MM.1S (cell line): ENCODE measurements at regions not wholly inside any gene's neighbourhood (a gene's known extent, or its start where the extent isn't known, plus 50 kb on each side); places are given as distances from the start of the nearest gene placed in this dataset.

ENCODE experiments used
- DNase-seq: peaks from one replicate; pipeline ENCODE4 v3.0.0-alpha.2; 2015
- H2AFZ ChIP-seq: fragments of 300-600 bp; sonication (generic); 2 replicates; pipeline ENCODE4 v1.6.0; 2016; ENCODE audit warnings: antibody characterized with exemption, low read length
- H3F3A ChIP-seq: fragments of 300-600 bp; sonication (generic); 2 replicates; pipeline ENCODE4 v1.6.1; 2016; ENCODE audit warnings: mild to moderate bottlenecking, antibody characterized with exemption, low read length, moderate library complexity, mixed read lengths; ENCODE audit not compliant: insufficient read depth
- H3K27ac ChIP-seq: fragments of 300-600 bp; sonication (generic); 2 replicates; pipeline ENCODE4 v1.5.1; 2016; ENCODE audit warnings: mild to moderate bottlenecking, low read length
- H3K27me3 ChIP-seq: fragments of 300-600 bp; sonication (generic); replicated peaks from 2 replicates; pipeline ENCODE4 v1.6.0; 2016; ENCODE audit warnings: low read length; ENCODE audit not compliant: insufficient read depth
- H3K36me3 ChIP-seq: fragments of 300-600 bp; sonication (generic); replicated peaks from 2 replicates; pipeline ENCODE4 v1.6.1; 2016; ENCODE audit warnings: mild to moderate bottlenecking, low read length, mixed read lengths; ENCODE audit not compliant: insufficient read depth
- H3K4me1 ChIP-seq: fragments of 300-600 bp; sonication (generic); 2 replicates; pipeline ENCODE4 v1.6.1; 2016; ENCODE audit warnings: low read length, mixed read lengths
- H3K4me2 ChIP-seq: fragments of 300-600 bp; sonication (generic); 2 replicates; pipeline ENCODE4 v1.6.0; 2016; ENCODE audit warnings: low read depth, low read length
- H3K4me3 ChIP-seq: fragments of 300-600 bp; sonication (generic); 2 replicates; pipeline ENCODE4 v1.5.1; 2016; ENCODE audit warnings: low read length, mixed read lengths
- H3K79me2 ChIP-seq: fragments of 300-600 bp; sonication (generic); 2 replicates; pipeline ENCODE4 v1.6.1; 2016; ENCODE audit warnings: mixed run types, low read length, mixed read lengths
- H3K9ac ChIP-seq: fragments of 300-600 bp; sonication (generic); 2 replicates; pipeline ENCODE4 v1.6.1; 2016; ENCODE audit warnings: low read length, mixed read lengths
- H3K9me2 ChIP-seq: fragments of 300-600 bp; sonication (generic); replicated peaks from 2 replicates; pipeline ENCODE4 v1.6.1; 2016; ENCODE audit warnings: mild to moderate bottlenecking, low read length, mixed read lengths; ENCODE audit not compliant: insufficient read depth
- H3K9me3 ChIP-seq: fragments of 300-600 bp; sonication (generic); replicated peaks from 2 replicates; pipeline ENCODE4 v1.6.1; 2016; ENCODE audit warnings: mild to moderate bottlenecking, low read length, mixed read lengths; ENCODE audit not compliant: insufficient read depth
- H4K20me1 ChIP-seq: fragments of 300-600 bp; sonication (generic); 2 replicates; pipeline ENCODE4 v1.6.1; 2016; ENCODE audit warnings: mild to moderate bottlenecking, low read length, moderate library complexity, mixed read lengths; ENCODE audit not compliant: insufficient read depth
- EZH2 ChIP-seq: fragments of 300-600 bp; sonication (generic); optimal IDR thresholded peaks from 2 replicates; pipeline ENCODE3; 2017; ENCODE audit warnings: low read depth, mild to moderate bottlenecking, antibody characterized with exemption, low read length, mixed read lengths
- EZH2phosphoT487 ChIP-seq: fragments of 300-600 bp; sonication (generic); IDR thresholded peaks from 2 replicates; pipeline ENCODE4 v1.6.1; 2018; ENCODE audit warnings: antibody characterized with exemption, low read length
- TF ChIP-seq, protein P1 (sequence below): fragments of 300-600 bp; sonication (generic); IDR thresholded peaks from 2 replicates; pipeline ENCODE4 v1.5.1; 2016; ENCODE audit warnings: antibody characterized with exemption, low read length, mixed read lengths

DNA sequence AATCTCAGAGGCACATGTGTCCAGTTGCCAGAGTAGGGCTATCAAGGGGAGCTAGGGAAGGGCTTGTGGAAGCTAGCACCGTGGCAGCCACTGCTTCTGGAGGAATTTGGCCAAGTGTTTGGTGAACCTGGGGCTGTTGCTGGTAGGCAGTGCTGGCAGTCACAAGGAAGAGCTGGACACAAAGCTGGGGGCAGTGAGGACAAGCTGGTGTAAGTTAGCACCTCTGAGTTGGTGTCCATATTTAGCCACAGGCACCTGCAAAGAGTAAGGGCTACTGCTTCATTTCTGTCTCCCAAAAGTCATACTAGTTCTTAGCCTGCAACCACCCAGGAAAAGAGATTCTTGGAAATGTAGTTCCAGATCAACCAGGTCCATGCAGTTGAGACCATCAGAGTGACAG lies 359.4 kb downstream of the CSNK1G3 start:
- H2AFZ ChIP-seq = no peak overlapping the region
- H3K36me3 ChIP-seq = no peaks in the 10 kb centered on the region
- H3K27me3 ChIP-seq = no peaks in the 10 kb centered on the region
- no peaks in the 10 kb centered on the region for H3K9me2 ChIP-seq
- H3K9me3 ChIP-seq = no peaks in the 10 kb centered on the region
- no peak overlapping the region for H3K27ac ChIP-seq
- H3K9ac ChIP-seq = no peak overlapping the region
- no peaks in the 10 kb centered on the region for H3K79me2 ChIP-seq
- no peak for DNase-seq
- H4K20me1 ChIP-seq = no peaks in the 10 kb centered on the region
- H3K4me2 ChIP-seq = no peak overlapping the region
- TF ChIP-seq EZH2 (no peak), EZH2phosphoT487 (no peak)
- TF ChIP-seq, protein P1, sequence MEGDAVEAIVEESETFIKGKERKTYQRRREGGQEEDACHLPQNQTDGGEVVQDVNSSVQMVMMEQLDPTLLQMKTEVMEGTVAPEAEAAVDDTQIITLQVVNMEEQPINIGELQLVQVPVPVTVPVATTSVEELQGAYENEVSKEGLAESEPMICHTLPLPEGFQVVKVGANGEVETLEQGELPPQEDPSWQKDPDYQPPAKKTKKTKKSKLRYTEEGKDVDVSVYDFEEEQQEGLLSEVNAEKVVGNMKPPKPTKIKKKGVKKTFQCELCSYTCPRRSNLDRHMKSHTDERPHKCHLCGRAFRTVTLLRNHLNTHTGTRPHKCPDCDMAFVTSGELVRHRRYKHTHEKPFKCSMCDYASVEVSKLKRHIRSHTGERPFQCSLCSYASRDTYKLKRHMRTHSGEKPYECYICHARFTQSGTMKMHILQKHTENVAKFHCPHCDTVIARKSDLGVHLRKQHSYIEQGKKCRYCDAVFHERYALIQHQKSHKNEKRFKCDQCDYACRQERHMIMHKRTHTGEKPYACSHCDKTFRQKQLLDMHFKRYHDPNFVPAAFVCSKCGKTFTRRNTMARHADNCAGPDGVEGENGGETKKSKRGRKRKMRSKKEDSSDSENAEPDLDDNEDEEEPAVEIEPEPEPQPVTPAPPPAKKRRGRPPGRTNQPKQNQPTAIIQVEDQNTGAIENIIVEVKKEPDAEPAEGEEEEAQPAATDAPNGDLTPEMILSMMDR = no peak
- no peaks in the 10 kb centered on the region for H3F3A ChIP-seq
- H3K4me3 ChIP-seq = no peak overlapping the region
- no peaks in the 10 kb centered on the region for H3K4me1 ChIP-seq

DNA sequence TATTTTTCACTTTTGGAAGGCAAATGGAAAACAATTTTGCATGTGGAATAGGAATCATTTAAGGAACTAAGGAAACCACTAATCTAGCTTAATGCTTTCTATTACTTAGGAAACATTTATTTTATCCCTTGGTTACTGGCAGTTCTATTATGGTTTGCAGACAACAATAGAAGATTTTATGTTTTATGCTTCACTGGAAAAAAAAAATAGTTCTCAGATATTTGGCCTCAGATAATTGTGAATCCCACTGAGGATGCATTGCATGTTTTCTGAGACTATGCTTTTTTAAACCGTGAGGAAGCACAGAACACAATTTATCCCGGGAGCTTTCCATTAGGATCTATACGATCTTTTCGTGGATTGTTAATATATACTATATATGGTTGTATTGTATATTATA lies 356.9 kb downstream of the CSNK1G3 start:
- Histone ChIP-seq H3K27ac (no peak overlapping the region), H3K27me3 (no peaks in the 10 kb centered on the region), H3F3A (no peaks in the 10 kb centered on the region), H3K4me3 (no peak overlapping the region), H3K9me3 (no peaks in the 10 kb centered on the region), H3K9me2 (no peaks in the 10 kb centered on the region), H3K79me2 (no peaks in the 10 kb centered on the region), H4K20me1 (no peaks in the 10 kb centered on the region), H3K4me2 (no peak overlapping the region), H3K36me3 (no peaks in the 10 kb centered on the region), H2AFZ (no peak overlapping the region), H3K9ac (no peak overlapping the region), H3K4me1 (no peaks in the 10 kb centered on the region)
- TF ChIP-seq, protein P1 = no peak
- TF ChIP-seq EZH2phosphoT487 = no peak
- TF ChIP-seq EZH2 = no peak
- DNase-seq = no peak

DNA sequence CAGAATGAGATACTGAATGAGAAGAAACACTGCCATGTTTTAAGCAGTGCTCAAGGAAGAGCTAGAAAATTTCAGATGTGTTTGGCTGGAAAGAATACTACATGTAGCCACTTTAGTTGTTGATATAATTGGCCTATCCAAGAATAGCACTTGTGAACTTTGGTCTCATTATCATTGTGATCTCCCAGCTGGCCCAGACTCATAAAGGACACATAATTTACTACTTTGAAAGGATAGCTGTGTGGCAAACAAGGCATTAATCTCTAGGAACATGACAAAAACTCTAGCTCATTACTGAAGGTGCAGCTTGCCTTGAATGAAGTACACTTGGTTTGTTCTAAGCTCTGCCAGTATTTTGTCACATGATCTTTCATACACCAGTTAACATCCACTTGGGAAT lies 356.3 kb downstream of the CSNK1G3 start:
- DNase-seq = no peak
- Histone ChIP-seq H3F3A (no peaks in the 10 kb centered on the region), H3K27ac (no peak overlapping the region), H3K36me3 (no peaks in the 10 kb centered on the region), H2AFZ (no peak overlapping the region), H3K4me2 (no peak overlapping the region), H3K9me3 (no peaks in the 10 kb centered on the region), H3K4me3 (no peak overlapping the region), H3K4me1 (no peaks in the 10 kb centered on the region), H3K79me2 (no peaks in the 10 kb centered on the region), H3K9ac (no peak overlapping the region), H3K9me2 (no peaks in the 10 kb centered on the region), H4K20me1 (no peaks in the 10 kb centered on the region), H3K27me3 (no peaks in the 10 kb centered on the region)
- no peak for TF ChIP-seq EZH2

DNA sequence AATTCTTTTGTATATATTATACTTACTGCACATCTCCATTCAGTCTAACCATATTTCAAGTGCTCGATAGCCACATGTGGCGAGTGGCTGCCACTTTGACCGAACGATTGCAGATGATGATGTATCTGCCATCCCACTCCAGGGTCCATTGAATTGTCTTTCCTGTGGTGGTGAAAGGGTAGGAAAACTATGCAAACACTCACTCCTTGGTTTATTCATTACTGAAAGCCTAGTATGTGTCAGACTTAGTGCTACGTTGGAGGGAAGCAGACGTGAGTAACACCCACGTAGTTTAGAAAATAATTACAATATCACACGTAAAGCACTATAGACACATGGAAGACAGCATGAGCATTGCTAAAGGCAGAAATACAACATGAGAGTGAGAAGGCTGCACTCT lies 353.7 kb downstream of the CSNK1G3 start:
- no peak for DNase-seq

More for the DNA sequence above, 353.7 kb downstream of the CSNK1G3 start:
- TF ChIP-seq EZH2phosphoT487 (no peak), EZH2 (no peak)
- TF ChIP-seq, protein P1 = no peak
- H3K4me3 ChIP-seq = no peak overlapping the region
- no peaks in the 10 kb centered on the region for H3K9me3 ChIP-seq
- H3K4me2 ChIP-seq = no peak overlapping the region
- H3K4me1 ChIP-seq = no peaks in the 10 kb centered on the region
- H3K79me2 ChIP-seq = no peaks in the 10 kb centered on the region
- no peaks in the 10 kb centered on the region for H3K36me3 ChIP-seq
- H3K27me3 ChIP-seq = no peaks in the 10 kb centered on the region
- no peak overlapping the region for H3K27ac ChIP-seq
- H2AFZ ChIP-seq = no peak overlapping the region
- H3F3A ChIP-seq = no peaks in the 10 kb centered on the region
- H3K9ac ChIP-seq = no peak overlapping the region
- no peaks in the 10 kb centered on the region for H3K9me2 ChIP-seq
- H4K20me1 ChIP-seq = no peaks in the 10 kb centered on the region
